HT-29 (cell line): ENCODE measurements at regions not wholly inside any gene's neighbourhood (a gene's known extent, or its start where the extent isn't known, plus 50 kb on each side); places are given as distances from the start of the nearest gene placed in this dataset. TPM values are rescaled to one million over a fixed set of nuclear protein-coding genes. Genes with fewer than 3 reads are reported as not detected.

Experiments
- DNase-seq: peaks from one replicate; pipeline ENCODE4 v3.0.0-alpha.2; 2015; ENCODE audit warnings: low spot score
- small RNA-seq: library from RNA; depleted of rRNA; stranded (forward); fragments of <200 nt; gene quantifications from one replicate; pipeline ENCODE3, GENCODE V24; 2014

GRCh38 chr6:98695091-98695801 lies 139.1 kb upstream of the POU3F2 start:
- no peak for DNase-seq

- DNase-seq, result no peak
Measured at GRCh38 chr6:98711380-98711779, 123.0 kb upstream of the POU3F2 start.

DNA sequence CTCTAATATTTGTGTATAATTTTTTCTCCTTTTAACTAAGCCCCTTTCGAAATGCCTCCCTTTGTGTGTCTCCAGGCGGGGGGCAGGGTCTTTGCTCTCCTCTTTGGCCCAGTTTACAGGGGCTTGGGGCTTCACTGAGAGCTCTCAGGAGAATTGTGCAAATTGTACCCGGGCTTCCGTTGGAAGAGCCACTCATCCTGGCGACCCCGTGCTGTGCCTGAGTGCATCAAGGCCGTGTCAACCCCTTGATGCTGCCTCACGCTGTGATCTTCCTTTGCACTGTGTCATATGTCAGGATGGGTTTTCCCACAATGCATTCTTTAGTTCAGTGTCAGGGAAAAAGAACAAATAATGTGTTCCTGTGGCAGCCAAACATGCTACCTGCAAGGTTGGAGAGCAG lies 118.0 kb upstream of the POU3F2 start:
- no peak for DNase-seq

- DNase-seq, result no peak
Measured at GRCh38 chr6:98717322-98717877, 117.0 kb upstream of the POU3F2 start.

- no peak for DNase-seq
Measured at GRCh38 chr6:98717988-98718387, 116.4 kb upstream of the POU3F2 start.

DNA sequence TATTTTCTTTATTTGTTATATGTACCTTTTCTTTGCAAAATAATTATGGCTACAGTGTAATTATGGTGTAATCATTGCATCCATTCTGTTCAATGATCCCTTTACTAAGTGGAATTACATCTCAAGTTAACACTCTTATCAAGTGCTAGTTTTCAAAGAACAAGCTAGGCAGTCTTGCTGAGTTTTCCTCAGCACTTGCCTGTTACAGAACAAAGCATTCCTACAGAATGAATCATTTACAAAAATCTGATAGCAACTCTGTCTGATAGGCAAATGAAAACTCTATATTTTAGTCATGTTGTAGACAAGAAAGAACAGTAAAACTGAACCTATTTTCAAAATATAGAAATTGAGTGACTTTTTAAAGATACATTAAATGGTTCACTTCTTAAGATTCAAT lies 109.8 kb upstream of the POU3F2 start:
- DNase-seq, result no peak

DNA sequence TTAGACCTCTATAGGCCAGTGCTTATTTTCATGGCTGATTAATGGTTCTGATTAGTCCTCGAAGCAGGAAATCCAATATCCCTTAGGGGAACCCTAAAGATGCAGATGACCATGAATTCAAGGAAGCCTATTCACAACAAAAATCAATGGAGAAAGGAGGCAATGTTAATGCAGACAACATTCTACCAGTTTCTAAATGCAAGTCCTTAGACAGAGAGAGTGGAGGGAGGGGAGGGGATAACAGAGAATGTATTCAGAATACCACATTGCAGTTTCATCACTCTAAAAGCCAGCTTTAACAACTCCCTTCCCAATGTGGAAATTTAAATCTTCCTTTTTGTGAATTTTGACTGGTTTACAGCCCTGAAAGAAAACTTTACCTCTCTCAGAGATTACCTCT lies 87.1 kb upstream of the POU3F2 start:
- no peak for DNase-seq

DNA sequence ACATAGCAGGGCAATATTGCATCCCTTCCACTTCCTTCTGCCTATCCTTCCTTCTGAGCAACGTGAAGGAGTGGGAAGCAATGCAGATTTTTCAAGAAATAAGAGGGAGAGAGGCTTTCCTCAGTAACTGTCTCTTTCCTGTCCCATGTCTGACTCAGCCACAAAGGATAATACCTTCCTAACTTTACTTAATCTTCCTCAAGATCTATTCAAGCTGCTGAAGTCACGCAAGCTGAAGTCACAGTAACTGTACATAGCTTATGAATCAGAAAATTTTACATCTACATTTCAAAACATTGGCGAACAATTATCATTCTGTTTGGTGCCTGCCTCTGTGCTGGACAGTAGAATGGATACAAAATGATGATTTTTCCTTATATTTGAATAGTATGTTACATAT lies 86.4 kb upstream of the POU3F2 start:
- DNase-seq, result no peak

GRCh38 chr6:98759459-98759858 lies 74.9 kb upstream of the POU3F2 start:
- no peak for DNase-seq

DNA sequence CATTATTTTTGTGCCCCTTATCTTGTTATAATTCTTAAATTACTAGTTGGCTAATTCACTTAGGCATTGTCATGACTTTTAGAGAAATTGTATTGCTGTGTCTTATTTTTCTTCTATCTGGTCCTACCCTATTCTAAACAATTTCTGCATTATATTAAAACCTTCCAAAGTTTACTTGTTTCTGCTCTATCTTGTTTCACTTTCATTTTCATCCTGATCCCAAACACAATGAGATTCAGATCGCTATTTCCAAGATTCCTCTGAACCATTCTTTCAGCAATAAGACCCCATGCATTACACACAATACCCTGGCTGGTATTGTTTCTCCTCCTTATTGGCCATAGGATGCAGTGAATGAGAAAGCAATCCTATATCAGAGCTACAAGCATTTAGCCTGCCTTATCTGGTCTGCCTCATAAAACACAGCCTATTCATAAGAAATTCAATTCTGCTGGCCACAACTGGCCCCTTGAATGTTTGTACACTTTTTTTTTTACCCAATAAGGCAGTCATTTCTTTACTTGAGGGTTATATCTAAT lies 69.9 kb upstream of the POU3F2 start:
- no peak for DNase-seq

DNA sequence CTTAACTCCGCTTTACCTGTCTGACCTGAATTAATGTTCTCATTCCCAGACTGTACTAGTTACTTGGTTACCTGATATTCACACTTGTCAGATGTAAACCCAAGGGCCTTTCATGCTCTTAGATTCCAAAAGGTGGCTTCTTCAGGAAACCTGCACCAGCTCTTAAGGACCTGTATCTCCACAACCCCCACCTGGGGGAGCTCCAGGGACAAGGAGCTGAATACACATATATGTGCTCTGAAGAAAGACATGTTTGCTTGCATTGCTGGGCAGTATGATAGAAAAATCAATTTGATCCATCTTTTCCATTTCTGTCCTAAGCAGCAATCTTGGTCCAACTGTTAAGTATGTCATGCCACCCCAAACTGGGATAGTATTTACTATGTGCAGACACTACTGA lies 64.8 kb upstream of the POU3F2 start:
- peak; percentile 33 for DNase-seq

DNA sequence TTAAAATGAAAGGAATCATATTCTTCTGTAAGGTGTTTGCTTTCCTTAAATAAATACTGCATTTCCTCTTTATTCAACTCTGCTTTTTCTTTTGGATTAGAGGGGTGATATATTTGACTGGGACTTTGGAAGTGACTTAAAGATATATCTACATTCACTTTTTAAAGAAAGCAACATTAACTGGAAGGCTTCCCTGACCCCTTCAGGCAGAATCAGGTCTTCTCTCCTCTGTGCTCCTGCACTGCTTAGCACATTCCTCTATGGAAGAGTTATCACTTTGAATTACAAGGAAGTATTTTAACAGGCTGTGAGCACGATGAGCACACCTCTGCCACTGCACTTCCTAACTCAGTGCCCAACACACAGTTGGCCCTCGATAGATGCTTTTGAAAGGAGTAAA lies 59.2 kb upstream of the POU3F2 start:
- no peak for DNase-seq

GRCh38 chr6:98777762-98778161 lies 56.6 kb upstream of the POU3F2 start:
- no peak for DNase-seq

GRCh38 chr6:98779618-98780017 lies 54.8 kb upstream of the POU3F2 start:
- DNase-seq, result no peak

DNA sequence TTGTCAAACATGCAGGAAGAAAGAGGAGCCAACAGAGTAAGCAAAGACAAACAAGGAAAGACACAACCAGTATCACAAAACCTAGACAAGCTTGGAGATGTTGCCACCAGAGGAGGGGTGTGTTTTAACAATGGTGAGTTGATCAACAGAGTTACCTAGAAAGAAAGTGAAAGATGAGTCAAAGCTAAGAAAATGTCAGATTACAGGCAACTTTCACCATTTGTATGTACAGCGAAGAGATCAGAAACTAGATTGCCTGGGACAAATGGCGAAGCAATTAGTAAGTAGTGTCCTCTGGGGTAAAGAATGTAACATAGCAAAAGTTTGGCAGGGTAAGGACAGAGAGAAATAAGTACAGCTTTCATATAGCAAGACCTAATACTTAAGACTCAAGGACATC lies 51.6 kb upstream of the POU3F2 start:
- no peak for DNase-seq

GRCh38 chr6:98783578-98783977 lies 50.8 kb upstream of the POU3F2 start:
- DNase-seq, result no peak

Small RNA genes in the stretch of these regions (small RNA-seq; reads per million reads assigned to genes)
- gene AL589826.1, result not detected
- gene MIR2113, result not detected
